Hepatocyte (in vitro differentiated cells): ENCODE measurements at regions not wholly inside any gene's neighbourhood (a gene's known extent, or its start where the extent isn't known, plus 50 kb on each side); places are given as distances from the start of the nearest gene placed in this dataset.

ENCODE experiments used
- DNase-seq: peaks from one replicate; pipeline ENCODE4 v3.0.0-alpha.2; 2016; ENCODE audit warnings: low spot score
- H2AFZ ChIP-seq: fragments of 200-600 bp; sonication (generic); 2 replicates; pipeline ENCODE4 v1.6.0; 2016; ENCODE audit warnings: antibody characterized with exemption, mild to moderate bottlenecking
- H3K27ac ChIP-seq: fragments of 200-600 bp; sonication (generic); 2 replicates; pipeline ENCODE4 v1.5.1; 2016; ENCODE audit warnings: mild to moderate bottlenecking
- H3K27me3 ChIP-seq: fragments of 200-600 bp; sonication (generic); 2 replicates; pipeline ENCODE4 v1.6.1; 2016
- H3K36me3 ChIP-seq: fragments of 200-600 bp; sonication (generic); replicated peaks from 2 replicates; pipeline ENCODE4 v1.5.1; 2016; ENCODE audit warnings: low read depth; ENCODE audit not compliant: insufficient read depth
- H3K4me1 ChIP-seq: fragments of 200-600 bp; sonication (generic); 2 replicates; pipeline ENCODE4 v1.5.1; 2016; ENCODE audit warnings: mild to moderate bottlenecking, moderate library complexity; ENCODE audit not compliant: insufficient read depth
- H3K4me2 ChIP-seq: fragments of 200-600 bp; sonication (generic); 2 replicates; pipeline ENCODE4 v1.6.0; 2016
- H3K4me3 ChIP-seq: fragments of 200-600 bp; sonication (generic); 2 replicates; pipeline ENCODE4 v1.5.1; 2016; ENCODE audit warnings: mild to moderate bottlenecking
- H3K79me2 ChIP-seq: fragments of 200-600 bp; sonication (generic); 2 replicates; pipeline ENCODE4 v1.6.0; 2017; ENCODE audit warnings: mild to moderate bottlenecking
- H3K9me2 ChIP-seq: fragments of 200-600 bp; sonication (generic); replicated peaks from 2 replicates; pipeline ENCODE4 v1.6.0; 2017; ENCODE audit warnings: mild to moderate bottlenecking; ENCODE audit not compliant: insufficient read depth
- H3K9me3 ChIP-seq: fragments of 200-600 bp; sonication (generic); 2 replicates; pipeline ENCODE4 v1.5.1; 2016; ENCODE audit warnings: low read depth, mild to moderate bottlenecking
- H4K20me1 ChIP-seq: fragments of 200-600 bp; sonication (generic); 2 replicates; pipeline ENCODE4 v1.6.0; 2016; ENCODE audit warnings: mild to moderate bottlenecking; ENCODE audit not compliant: insufficient read depth, poor library complexity, severe bottlenecking
- CTCF ChIP-seq: fragments of 200-600 bp; sonication (generic); IDR thresholded peaks from 2 replicates; pipeline ENCODE4 v1.5.1; 2016; ENCODE audit warnings: antibody characterized with exemption, mild to moderate bottlenecking; ENCODE audit not compliant: poor library complexity
- EZH2 ChIP-seq: fragments of 200-600 bp; sonication (generic); IDR thresholded peaks from 2 replicates; pipeline ENCODE4 v1.6.1; 2016; ENCODE audit warnings: antibody characterized with exemption, mild to moderate bottlenecking, borderline replicate concordance
- EZH2phosphoT487 ChIP-seq: fragments of 200-600 bp; sonication (generic); IDR thresholded peaks from one replicate; pipeline ENCODE4 v1.6.1; 2018; ENCODE audit warnings: antibody characterized with exemption, mild to moderate bottlenecking, low read depth, moderate library complexity; ENCODE audit not compliant: unreplicated experiment, severe bottlenecking
- WGBS: methylation state at CpG from one replicate; pipeline ENCODE4 v1.1.6; 2016; ENCODE audit warnings: low lambda C conversion rate; ENCODE audit errors: missing lambda C conversion rate; 5-methylcytosine and 5-hydroxymethylcytosine counted together

DNA sequence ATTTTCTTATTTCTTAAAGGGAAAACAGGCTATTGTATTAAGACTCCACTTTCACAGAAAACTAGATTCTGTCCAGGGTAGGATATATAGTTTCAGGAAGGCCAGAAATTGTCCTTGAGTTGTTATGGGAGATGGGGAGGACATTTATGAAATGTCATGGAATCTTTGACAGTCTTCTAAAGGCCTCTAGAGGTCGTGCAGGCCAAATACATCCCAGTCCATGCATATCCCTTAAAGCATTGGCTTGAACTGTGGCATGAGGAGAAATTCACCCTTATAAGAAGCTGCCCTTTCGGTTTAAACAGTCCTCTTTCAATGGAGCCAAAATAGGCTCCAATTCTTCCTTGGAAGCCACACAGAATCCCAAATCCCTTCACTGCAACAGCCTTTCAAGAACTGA lies 183.6 kb upstream of the NOCT start:
- 72% methylated on average over 2 of the region's 2 CpGs for whole genome bisulfite sequencing
- H2AFZ ChIP-seq: no peak overlapping the region
- H3K9me2 ChIP-seq: no peaks in the 10 kb centered on the region
- no peaks in the 10 kb centered on the region for H3K27me3 ChIP-seq
- TF ChIP-seq EZH2phosphoT487: no peak
- TF ChIP-seq CTCF: no peak
- no peak for TF ChIP-seq EZH2
- H3K4me1 ChIP-seq: peaks cover 4% of the 10 kb centered on the region
- no peak for DNase-seq
- H3K36me3 ChIP-seq: no peaks in the 10 kb centered on the region
- H3K4me3 ChIP-seq: no peak overlapping the region
- no peaks in the 10 kb centered on the region for H3K9me3 ChIP-seq
- no peaks in the 10 kb centered on the region for H4K20me1 ChIP-seq
- no peaks in the 10 kb centered on the region for H3K79me2 ChIP-seq
- H3K27ac ChIP-seq: no peak overlapping the region
- no peak overlapping the region for H3K4me2 ChIP-seq

GRCh38 chr4:138828926-138829325 lies 186.7 kb upstream of the NOCT start:
- TF ChIP-seq EZH2 (no peak), EZH2phosphoT487 (no peak), CTCF (no peak)
- Histone ChIP-seq H3K9me2 (no peaks in the 10 kb centered on the region), H4K20me1 (no peaks in the 10 kb centered on the region), H3K9me3 (no peaks in the 10 kb centered on the region), H2AFZ (no peak overlapping the region), H3K36me3 (no peaks in the 10 kb centered on the region), H3K27me3 (no peaks in the 10 kb centered on the region), H3K4me1 (no peaks in the 10 kb centered on the region), H3K4me3 (no peak overlapping the region), H3K4me2 (no peak overlapping the region), H3K27ac (no peak overlapping the region), H3K79me2 (no peaks in the 10 kb centered on the region)
- no peak for DNase-seq
- WGBS: 92% methylated on average over 1 of the region's 1 CpG

DNA sequence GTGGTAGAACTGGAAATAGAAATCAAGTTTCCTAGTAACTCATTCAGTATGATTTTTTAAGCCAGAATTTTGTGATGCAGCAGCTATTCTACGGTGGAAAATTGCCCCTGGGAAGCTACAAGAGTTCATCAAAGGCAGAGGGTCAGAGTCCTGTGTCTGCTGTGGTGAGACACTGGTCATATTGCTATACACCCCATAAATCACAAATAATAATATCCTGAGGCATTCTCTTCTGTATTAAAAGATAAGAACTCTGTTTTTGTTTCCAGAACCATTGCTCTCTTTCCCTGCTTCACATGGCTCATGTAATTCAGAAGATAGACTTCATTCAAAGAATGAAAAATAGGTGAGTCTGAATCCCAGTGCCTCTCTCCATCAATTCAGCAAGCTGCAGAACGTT lies 188.8 kb upstream of the NOCT start:
- Histone ChIP-seq H3K36me3 (no peaks in the 10 kb centered on the region), H3K9me2 (no peaks in the 10 kb centered on the region), H3K27me3 (no peaks in the 10 kb centered on the region), H3K4me2 (no peak overlapping the region), H3K79me2 (no peaks in the 10 kb centered on the region), H3K27ac (no peak overlapping the region), H3K4me3 (no peak overlapping the region), H3K9me3 (no peaks in the 10 kb centered on the region), H2AFZ (no peak overlapping the region), H4K20me1 (no peaks in the 10 kb centered on the region), H3K4me1 (no peaks in the 10 kb centered on the region)
- DNase-seq: no peak
- TF ChIP-seq CTCF (no peak), EZH2 (no peak), EZH2phosphoT487 (no peak)
- WGBS: 25% methylated on average over 2 of the region's 2 CpGs

GRCh38 chr4:138826322-138826721 lies 189.3 kb upstream of the NOCT start:
- Histone ChIP-seq H3K4me3 (no peak overlapping the region), H2AFZ (no peak overlapping the region), H3K4me2 (no peak overlapping the region), H3K36me3 (no peaks in the 10 kb centered on the region), H3K27me3 (no peaks in the 10 kb centered on the region), H3K9me2 (no peaks in the 10 kb centered on the region), H3K9me3 (no peaks in the 10 kb centered on the region), H4K20me1 (no peaks in the 10 kb centered on the region), H3K4me1 (no peaks in the 10 kb centered on the region), H3K27ac (no peak overlapping the region), H3K79me2 (no peaks in the 10 kb centered on the region)
- TF ChIP-seq EZH2phosphoT487: no peak
- no peak for TF ChIP-seq EZH2
- no peak for TF ChIP-seq CTCF
- no peak for DNase-seq
